Activated T-helper 2 cell treated with anti-CD3 and anti-CD28 coated beads, Interferon-gamma antibody, Interleukin-2, Interleukin-4, amounts not matched to agents 10 μg/mL and 5 μg/mL and 100 μg/mL, durations not matched to agents 14 hours and 24 hours and 36 hours (primary cell): ENCODE measurements at regions not wholly inside any gene's neighbourhood (a gene's known extent, or its start where the extent isn't known, plus 50 kb on each side); places are given as distances from the start of the nearest gene placed in this dataset.

Source experiments
- DNase-seq: peaks from one replicate; pipeline ENCODE4 v3.0.0; 2021; ENCODE audit warnings: low spot score
- H3K27ac Mint-ChIP-seq: one replicate; pipeline ENCODE4 v1.8.0; 2021; ENCODE audit warnings: mixed read lengths
- H3K27me3 Mint-ChIP-seq: one replicate; pipeline ENCODE4 v1.8.0; 2021; ENCODE audit warnings: low read depth, mixed read lengths
- H3K36me3 Mint-ChIP-seq: one replicate; pipeline ENCODE4 v1.8.0; 2021; ENCODE audit warnings: low read depth, mixed read lengths
- H3K4me1 Mint-ChIP-seq: one replicate; pipeline ENCODE4 v1.8.0; 2021; ENCODE audit warnings: low read depth, mixed read lengths
- H3K4me3 Mint-ChIP-seq: one replicate; pipeline ENCODE4 v1.8.0; 2021; ENCODE audit warnings: low read depth, mild to moderate bottlenecking, moderate library complexity, mixed read lengths
- H3K9me3 Mint-ChIP-seq: one replicate; pipeline ENCODE4 v1.8.0; 2021; ENCODE audit warnings: mixed read lengths
- intact Hi-C: fragments of 100-400 bp; cut with micrococcal nuclease; formaldehyde crosslinking; loops from one replicate; pipeline ENCODE4 v1.15.1; 2023

DNA sequence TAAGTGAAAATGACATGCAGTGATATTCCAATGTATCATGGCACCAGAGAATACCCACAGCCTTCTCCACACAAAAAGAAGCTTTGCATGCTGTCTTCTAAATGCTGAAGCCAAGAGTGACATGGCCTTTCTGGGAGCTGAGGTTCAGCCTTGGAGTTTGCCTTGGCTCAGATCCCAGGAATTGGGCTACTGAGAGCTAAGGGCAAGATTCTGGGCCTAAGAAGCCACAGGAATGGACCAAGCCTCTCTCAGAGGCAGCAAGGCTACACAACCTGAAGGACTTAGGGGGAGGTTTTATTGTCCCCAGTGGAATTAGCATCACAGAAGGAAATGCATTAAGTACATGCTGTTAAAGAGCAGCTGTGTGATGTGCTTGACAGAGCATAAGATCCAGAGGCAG lies 1078.5 kb downstream of the TUSC7 start:
- no peak for DNase-seq
- Mint-ChIP-seq H3K4me1 (no peaks in the 10 kb centered on the region), H3K27ac (no peak overlapping the region), H3K27me3 (no peaks in the 10 kb centered on the region), H3K9me3 (peaks cover 3% of the 10 kb centered on the region), H3K4me3 (no peak overlapping the region), H3K36me3 (no peaks in the 10 kb centered on the region)
- intact Hi-C loops, result no loop called here

DNA sequence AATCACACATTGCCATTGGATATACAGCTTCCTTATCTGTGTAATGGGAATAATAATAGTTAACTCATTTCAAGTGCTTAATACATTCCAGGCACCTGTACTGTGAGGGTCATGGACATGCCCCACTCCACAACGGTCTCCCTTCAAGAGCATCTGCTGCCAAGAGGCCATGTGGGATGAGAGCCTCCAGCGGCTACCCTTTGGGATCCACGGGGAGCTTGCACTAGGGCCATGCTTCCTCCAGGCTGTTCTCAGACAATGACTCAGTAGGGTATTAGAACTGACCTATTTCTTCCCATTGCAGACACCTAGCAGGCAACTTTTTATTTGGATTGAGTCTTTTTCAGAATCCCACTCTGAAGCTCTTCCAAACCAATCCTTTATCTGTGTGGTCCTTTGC lies 1078.9 kb downstream of the TUSC7 start:
- Mint-ChIP-seq H3K27ac (no peak overlapping the region), H3K27me3 (no peaks in the 10 kb centered on the region), H3K4me3 (no peak overlapping the region), H3K36me3 (no peaks in the 10 kb centered on the region), H3K9me3 (peaks cover 3% of the 10 kb centered on the region), H3K4me1 (no peaks in the 10 kb centered on the region)
- intact Hi-C loops, result no loop called here
- DNase-seq, result no peak

DNA sequence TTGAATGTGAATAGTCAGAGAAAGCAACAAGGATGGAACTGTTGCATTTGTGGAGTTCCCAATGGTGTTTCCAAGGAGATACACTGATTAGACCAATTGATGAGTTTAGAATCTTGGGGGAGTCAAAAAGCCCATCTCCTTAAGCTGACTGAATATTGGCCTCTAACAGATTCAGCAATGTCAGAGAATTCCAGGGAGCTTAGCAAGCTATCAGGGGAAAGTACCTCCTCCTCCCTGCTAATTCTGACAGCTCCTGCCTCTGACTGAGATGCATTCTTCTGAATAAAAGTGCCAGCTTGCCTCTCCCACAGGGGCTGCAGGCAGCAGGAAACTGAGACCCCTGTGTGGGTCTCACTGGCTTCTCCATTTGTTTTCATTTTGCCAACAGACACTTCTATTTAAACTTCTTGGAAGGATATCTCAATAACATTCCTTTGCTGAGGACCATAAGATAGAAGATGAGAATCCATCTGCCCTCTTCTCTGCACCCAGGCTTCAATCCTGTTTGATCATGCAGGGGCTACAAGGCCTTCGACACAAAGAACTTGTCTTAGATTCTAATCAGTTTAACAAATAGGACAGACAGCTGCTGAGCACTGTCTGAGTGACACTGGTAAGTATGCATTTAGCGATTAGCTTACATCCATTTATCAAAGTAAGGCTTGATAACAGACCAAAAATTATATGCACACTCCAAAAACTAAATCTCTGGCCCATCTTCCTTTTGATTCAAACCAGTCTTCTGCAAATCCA lies 1080.8 kb downstream of the TUSC7 start:
- intact Hi-C loops, result no loop called here
- Mint-ChIP-seq H3K9me3 (peaks cover 3% of the 10 kb centered on the region), H3K4me3 (no peak overlapping the region), H3K4me1 (no peaks in the 10 kb centered on the region), H3K27ac (no peak overlapping the region), H3K36me3 (no peaks in the 10 kb centered on the region), H3K27me3 (no peaks in the 10 kb centered on the region)
- no peak for DNase-seq

DNA sequence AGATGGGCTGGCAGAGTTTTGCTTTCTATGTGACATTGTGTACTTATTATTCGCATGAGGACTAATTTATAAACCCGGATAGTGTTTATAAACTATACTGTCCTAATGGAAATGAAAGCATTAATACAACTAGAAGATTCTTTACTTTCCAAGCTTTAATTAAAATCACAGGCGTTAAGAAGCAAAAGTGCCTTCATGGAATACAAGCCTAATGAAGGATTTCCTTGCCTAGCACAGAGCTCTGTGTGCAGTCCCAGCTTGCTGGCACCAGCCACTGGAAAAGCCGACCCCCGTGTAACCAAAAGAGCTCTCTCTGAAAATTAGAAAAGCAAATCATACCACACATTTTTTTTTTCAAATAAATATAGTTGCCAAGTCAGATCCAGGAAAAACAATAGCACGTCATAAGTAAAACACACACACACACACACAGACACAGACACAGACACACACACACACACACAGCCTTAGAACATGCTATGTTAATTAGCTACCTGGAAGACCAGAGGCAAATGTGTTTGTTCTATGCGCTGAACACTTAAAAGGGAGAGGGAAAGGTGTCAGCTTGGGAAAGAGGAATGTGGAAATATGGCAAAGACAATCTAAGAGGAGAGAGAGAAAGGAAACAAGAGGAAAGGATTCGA lies 1084.2 kb downstream of the TUSC7 start:
- intact Hi-C loops, result no loop called here
- no peaks in the 10 kb centered on the region for H3K9me3 Mint-ChIP-seq
- no peaks in the 10 kb centered on the region for H3K4me1 Mint-ChIP-seq
- H3K27me3 Mint-ChIP-seq, result no peaks in the 10 kb centered on the region
- H3K27ac Mint-ChIP-seq, result no peak overlapping the region
- H3K4me3 Mint-ChIP-seq, result no peak overlapping the region
- no peak for DNase-seq
- H3K36me3 Mint-ChIP-seq, result no peaks in the 10 kb centered on the region

DNA sequence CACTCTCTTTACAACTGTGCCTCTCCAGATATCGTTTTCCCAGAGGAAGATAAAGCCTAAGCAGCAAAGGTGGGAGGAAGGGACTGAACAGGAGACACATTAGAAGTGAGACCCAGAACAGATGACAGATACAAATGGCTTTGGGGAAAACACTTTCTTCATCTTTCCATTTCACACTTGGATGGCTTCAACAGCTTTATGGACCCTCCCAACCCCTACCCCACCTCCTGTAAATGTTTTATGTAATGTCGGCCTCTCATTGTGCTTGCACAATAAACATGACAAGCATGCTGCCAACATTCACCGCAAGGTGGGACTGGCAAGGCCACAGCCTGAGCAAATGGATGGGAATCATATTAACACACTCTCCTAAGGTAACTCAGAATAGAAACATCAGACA lies 1088.6 kb downstream of the TUSC7 start:
- H3K27me3 Mint-ChIP-seq, result no peaks in the 10 kb centered on the region
- no peaks in the 10 kb centered on the region for H3K9me3 Mint-ChIP-seq
- intact Hi-C loops, result no loop called here
- no peaks in the 10 kb centered on the region for H3K4me1 Mint-ChIP-seq
- H3K36me3 Mint-ChIP-seq, result no peaks in the 10 kb centered on the region
- H3K4me3 Mint-ChIP-seq, result no peak overlapping the region
- DNase-seq, result no peak
- no peak overlapping the region for H3K27ac Mint-ChIP-seq

DNA sequence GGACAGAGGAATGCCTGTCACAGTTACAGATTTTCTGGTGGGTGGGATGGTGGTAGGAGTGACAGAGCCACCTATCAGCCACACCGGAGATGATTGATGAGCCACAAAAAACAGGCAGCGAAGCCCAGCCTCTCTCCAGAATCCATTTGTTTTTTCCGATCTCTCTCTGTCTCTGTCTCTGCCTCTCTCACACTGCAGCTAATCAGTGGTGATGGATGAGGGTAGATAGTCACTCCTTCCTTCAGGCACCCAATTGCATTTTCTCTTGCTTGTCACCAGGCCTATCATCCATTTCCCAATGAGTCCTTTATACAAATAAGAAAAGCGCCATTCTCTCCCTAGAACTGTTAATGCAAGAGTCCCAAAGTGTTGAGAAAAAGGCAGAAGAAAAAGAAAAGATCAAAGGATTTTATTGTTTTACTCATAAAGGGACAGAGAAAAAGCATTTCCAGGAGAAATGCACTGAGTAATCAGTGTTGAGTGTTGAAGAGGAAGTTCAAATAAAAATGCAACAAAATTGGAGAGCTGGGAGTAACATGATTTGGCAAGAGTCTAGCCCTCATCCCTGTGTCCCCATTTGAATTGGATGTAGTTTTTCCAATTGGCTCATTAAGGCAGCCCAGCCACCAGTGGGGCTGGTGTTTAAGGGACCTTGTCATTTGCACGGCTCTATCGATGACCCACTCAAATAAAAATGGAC lies 1089.3 kb downstream of the TUSC7 start:
- Mint-ChIP-seq H3K4me1 (no peaks in the 10 kb centered on the region), H3K36me3 (no peaks in the 10 kb centered on the region), H3K27ac (no peak overlapping the region), H3K4me3 (no peak overlapping the region), H3K27me3 (no peaks in the 10 kb centered on the region), H3K9me3 (no peaks in the 10 kb centered on the region)
- intact Hi-C loops, result no loop called here
- no peak for DNase-seq

DNA sequence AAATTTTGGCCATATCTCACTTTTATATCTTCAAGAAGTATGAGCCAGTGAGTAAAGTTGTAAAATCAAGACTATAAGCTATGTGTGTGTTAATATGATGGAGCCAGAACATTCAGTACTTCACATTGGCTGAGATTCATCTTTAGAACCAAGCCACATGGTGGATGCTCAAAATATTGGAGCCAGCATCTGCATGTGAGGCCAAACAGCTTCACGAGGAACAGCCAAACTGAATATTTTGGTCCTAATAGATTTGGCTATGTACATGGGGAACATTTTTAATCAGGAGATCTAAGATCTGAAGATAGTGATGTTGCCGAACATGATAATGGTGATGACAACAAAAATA lies 1089.8 kb downstream of the TUSC7 start:
- Mint-ChIP-seq H3K27ac (no peak overlapping the region), H3K4me1 (no peaks in the 10 kb centered on the region), H3K36me3 (no peaks in the 10 kb centered on the region), H3K4me3 (no peak overlapping the region), H3K9me3 (no peaks in the 10 kb centered on the region), H3K27me3 (no peaks in the 10 kb centered on the region)
- no peak for DNase-seq
- intact Hi-C loops, result no loop called here

DNA sequence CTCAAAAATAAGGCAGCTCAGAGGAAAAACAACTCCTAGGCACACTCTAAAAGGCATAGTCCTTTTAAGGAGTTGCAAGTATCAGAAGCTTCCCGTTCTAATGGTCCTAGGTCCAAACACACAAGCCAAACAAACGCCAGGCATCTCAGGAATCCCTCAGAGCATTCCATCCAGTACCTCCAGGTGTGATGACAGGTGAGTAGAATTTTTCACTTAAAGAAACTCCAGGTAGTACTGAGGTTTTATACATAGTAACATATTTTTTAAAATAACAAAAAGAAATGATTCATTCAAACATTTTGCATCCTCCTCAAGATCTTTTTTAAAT lies 1092.3 kb downstream of the TUSC7 start:
- no peak overlapping the region for H3K4me3 Mint-ChIP-seq
- no peak overlapping the region for H3K27ac Mint-ChIP-seq
- no peaks in the 10 kb centered on the region for H3K9me3 Mint-ChIP-seq
- H3K36me3 Mint-ChIP-seq, result no peaks in the 10 kb centered on the region
- no peak for DNase-seq
- H3K4me1 Mint-ChIP-seq, result no peaks in the 10 kb centered on the region
- intact Hi-C loops, result no loop called here
- H3K27me3 Mint-ChIP-seq, result no peaks in the 10 kb centered on the region

DNA sequence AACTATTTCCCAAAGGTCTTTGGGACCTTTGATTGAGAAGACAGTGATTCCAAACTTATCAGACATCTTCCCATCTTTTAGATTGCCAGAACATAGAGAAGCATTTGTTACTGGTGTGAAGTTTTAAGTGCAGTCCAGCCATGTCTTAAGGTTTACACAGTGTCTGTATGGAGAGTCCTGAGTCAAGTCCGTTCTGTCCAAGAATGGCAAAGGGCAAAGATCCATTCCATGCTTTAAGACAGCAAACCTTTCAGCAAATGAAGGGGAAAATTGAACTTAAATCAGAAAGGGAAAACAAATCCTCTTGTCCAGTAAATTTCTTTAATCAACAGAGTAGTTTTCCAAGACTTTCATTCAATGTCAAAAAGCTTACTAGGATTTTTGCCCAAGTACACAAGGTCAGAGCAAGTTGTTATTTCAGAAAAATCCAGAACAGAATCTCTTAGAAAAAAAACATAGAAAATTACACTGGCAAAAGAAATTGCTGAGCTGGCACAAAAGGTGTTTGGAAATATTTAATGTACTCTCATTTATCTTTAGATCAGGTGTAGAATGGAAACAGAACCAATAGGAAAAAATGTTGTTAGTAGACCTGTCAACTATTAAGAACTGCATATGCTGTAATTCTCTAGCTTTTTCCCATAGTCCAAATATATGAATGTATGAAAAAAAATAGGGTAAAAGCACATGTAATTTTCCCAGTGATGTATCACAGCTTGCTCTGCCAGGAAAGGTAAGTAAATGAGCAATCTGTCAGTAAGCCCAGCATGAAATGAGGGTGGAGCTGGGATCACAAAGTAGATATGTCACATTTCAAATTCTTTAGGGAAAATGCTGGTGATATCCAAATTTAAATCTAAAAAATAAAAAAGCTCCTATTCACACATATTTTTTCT lies 1099.9 kb downstream of the TUSC7 start:
- DNase-seq, result no peak
- H3K4me1 Mint-ChIP-seq, result no peaks in the 10 kb centered on the region
- no peak overlapping the region for H3K27ac Mint-ChIP-seq
- no peaks in the 10 kb centered on the region for H3K27me3 Mint-ChIP-seq
- H3K4me3 Mint-ChIP-seq, result no peak overlapping the region
- intact Hi-C loops, result no loop called here
- peaks cover 13% of the 10 kb centered on the region for H3K9me3 Mint-ChIP-seq
- no peaks in the 10 kb centered on the region for H3K36me3 Mint-ChIP-seq

DNA sequence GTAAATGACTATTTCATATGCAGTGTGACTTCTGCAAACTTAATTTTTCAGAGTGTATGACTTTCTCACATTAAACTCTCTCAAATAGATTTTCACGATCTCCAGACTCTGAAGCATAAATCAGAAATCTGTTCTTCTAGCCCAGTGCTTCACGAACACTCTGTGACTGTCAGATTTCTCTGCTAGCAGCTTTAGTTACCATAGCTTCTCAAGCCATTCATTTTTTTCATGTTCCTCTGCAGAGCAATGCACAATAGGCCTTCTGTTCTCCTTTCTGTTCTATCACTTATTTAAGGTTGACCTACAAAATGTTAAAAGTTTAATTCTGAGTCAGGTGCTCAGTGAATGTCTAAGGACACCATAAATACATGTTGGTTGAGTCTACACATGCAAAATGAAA lies 1102.2 kb downstream of the TUSC7 start:
- Mint-ChIP-seq H3K27me3 (no peaks in the 10 kb centered on the region), H3K36me3 (no peaks in the 10 kb centered on the region), H3K4me3 (no peak overlapping the region), H3K9me3 (peaks cover 13% of the 10 kb centered on the region), H3K4me1 (no peaks in the 10 kb centered on the region), H3K27ac (no peak overlapping the region)
- intact Hi-C loops, result no loop called here
- DNase-seq, result no peak

DNA sequence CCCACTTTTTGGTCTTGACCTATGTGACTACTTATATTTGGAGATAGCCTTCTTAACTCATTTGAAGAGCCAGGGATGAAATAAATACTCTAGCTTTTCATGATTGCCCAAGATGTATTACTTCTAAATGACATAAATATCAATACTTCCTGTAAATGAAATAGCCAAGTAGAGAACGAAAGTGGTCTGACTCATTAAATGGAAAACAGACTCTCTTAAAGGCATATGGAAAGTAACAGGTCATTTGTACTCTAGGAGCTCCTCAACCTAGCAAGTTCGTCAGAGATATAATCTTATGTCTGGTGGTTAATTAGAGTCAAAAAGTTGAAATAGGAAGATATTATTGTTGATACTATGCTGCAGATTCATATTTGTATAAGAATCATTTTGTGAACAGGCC lies 1105.4 kb downstream of the TUSC7 start:
- no peaks in the 10 kb centered on the region for H3K27me3 Mint-ChIP-seq
- no peak overlapping the region for H3K27ac Mint-ChIP-seq
- intact Hi-C loops, result no loop called here
- no peak for DNase-seq
- H3K9me3 Mint-ChIP-seq, result peaks cover 7% of the 10 kb centered on the region
- no peaks in the 10 kb centered on the region for H3K36me3 Mint-ChIP-seq
- H3K4me3 Mint-ChIP-seq, result no peak overlapping the region
- H3K4me1 Mint-ChIP-seq, result no peaks in the 10 kb centered on the region

DNA sequence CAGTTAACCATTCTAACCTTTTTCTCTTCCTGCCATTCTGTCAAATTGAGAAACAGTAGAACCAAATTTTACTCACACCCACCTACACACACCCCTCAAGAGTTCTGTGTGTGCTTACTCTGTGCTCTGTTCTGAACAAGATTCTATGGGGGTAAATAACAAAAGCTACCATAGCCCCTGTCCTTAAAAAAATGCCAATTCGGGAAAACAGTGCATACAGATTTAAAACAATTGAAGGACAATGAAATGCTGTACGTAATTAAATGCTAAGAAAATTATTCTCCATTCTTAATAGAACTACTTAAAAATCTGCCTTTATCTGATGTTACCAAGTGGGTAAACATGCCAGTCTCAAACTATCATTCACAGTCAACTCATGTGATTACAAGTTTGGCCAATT lies 1107.5 kb downstream of the TUSC7 start:
- no peaks in the 10 kb centered on the region for H3K36me3 Mint-ChIP-seq
- no peak overlapping the region for H3K4me3 Mint-ChIP-seq
- no peak for DNase-seq
- no peaks in the 10 kb centered on the region for H3K4me1 Mint-ChIP-seq
- no peak overlapping the region for H3K27ac Mint-ChIP-seq
- no peaks in the 10 kb centered on the region for H3K27me3 Mint-ChIP-seq
- H3K9me3 Mint-ChIP-seq, result no peaks in the 10 kb centered on the region
- intact Hi-C loops, result no loop called here

DNA sequence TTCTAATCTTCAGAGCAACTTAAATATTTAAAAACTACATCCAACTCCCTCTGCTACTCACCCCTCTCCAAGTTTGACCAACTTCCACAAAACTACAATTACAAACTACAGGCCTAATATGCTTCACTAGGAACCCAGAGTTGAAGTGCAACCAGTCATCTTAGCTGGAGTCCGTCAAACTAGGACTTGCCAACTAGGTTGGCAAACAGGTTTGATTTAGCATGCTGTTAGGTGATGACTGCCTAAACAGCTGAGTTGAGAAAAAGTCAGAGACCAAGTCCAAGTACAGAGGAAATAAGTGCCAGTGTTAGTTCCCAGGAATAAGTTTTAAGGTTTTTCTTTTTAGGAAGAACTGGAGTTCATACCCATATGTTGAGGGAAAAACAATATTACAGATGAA lies 1109.0 kb downstream of the TUSC7 start:
- Mint-ChIP-seq H3K9me3 (no peaks in the 10 kb centered on the region), H3K4me1 (no peaks in the 10 kb centered on the region), H3K27ac (no peak overlapping the region), H3K4me3 (no peak overlapping the region), H3K27me3 (no peaks in the 10 kb centered on the region), H3K36me3 (no peaks in the 10 kb centered on the region)
- intact Hi-C loops, result no loop called here
- no peak for DNase-seq
